HFFc6 (cell line): ENCODE measurements at regions not wholly inside any gene's neighbourhood (a gene's known extent, or its start where the extent isn't known, plus 50 kb on each side); places are given as distances from the start of the nearest gene placed in this dataset.

Experiments used
- DNase-seq: peaks from one replicate; pipeline ENCODE4 v3.0.0-alpha.2; 2018
- H3K27ac Mint-ChIP-seq: 2 replicates; pipeline ENCODE4 v1.8.0; 2020; ENCODE audit warnings: mild to moderate bottlenecking, mixed read lengths
- H3K27me3 Mint-ChIP-seq: 2 replicates; pipeline ENCODE4 v1.8.0; 2021; ENCODE audit warnings: mild to moderate bottlenecking, moderate library complexity, mixed read lengths; ENCODE audit not compliant: insufficient read depth
- H3K36me3 Mint-ChIP-seq: 2 replicates; pipeline ENCODE4 v1.8.0; 2021; ENCODE audit warnings: low read depth, mixed read lengths
- H3K4me1 Mint-ChIP-seq: 2 replicates; pipeline ENCODE4 v1.8.0; 2020; ENCODE audit warnings: low read depth, mixed read lengths
- H3K4me3 Mint-ChIP-seq: 2 replicates; pipeline ENCODE4 v1.8.0; 2020; ENCODE audit warnings: mild to moderate bottlenecking, moderate library complexity, mixed read lengths
- H3K9me3 Mint-ChIP-seq: 2 replicates; pipeline ENCODE4 v1.8.0; 2020; ENCODE audit warnings: mild to moderate bottlenecking, mixed read lengths
- TF ChIP-seq, protein P1 (sequence below): fragments of 200-600 bp; sonication (generic); IDR thresholded peaks from 2 replicates; pipeline ENCODE4 v1.5.0; 2021; ENCODE audit warnings: antibody characterized with exemption, mild to moderate bottlenecking

- H3K27ac Mint-ChIP-seq: no peak overlapping the region
- H3K4me3 Mint-ChIP-seq: no peak overlapping the region; the same call in 1 of the 2 replicates
- H3K27me3 Mint-ChIP-seq: peaks cover 2% of the 10 kb centered on the region; the same call in 1 of the 2 replicates
- no peaks in the 10 kb centered on the region for H3K36me3 Mint-ChIP-seq
- TF ChIP-seq, protein P1, sequence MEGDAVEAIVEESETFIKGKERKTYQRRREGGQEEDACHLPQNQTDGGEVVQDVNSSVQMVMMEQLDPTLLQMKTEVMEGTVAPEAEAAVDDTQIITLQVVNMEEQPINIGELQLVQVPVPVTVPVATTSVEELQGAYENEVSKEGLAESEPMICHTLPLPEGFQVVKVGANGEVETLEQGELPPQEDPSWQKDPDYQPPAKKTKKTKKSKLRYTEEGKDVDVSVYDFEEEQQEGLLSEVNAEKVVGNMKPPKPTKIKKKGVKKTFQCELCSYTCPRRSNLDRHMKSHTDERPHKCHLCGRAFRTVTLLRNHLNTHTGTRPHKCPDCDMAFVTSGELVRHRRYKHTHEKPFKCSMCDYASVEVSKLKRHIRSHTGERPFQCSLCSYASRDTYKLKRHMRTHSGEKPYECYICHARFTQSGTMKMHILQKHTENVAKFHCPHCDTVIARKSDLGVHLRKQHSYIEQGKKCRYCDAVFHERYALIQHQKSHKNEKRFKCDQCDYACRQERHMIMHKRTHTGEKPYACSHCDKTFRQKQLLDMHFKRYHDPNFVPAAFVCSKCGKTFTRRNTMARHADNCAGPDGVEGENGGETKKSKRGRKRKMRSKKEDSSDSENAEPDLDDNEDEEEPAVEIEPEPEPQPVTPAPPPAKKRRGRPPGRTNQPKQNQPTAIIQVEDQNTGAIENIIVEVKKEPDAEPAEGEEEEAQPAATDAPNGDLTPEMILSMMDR: no peak
- H3K9me3 Mint-ChIP-seq: no peaks in the 10 kb centered on the region
- H3K4me1 Mint-ChIP-seq: peaks cover 23% of the 10 kb centered on the region
- DNase-seq: no peak
Measured at GRCh38 chr4:181549576-181550188, 693.5 kb upstream of the TENM3 start.

DNA sequence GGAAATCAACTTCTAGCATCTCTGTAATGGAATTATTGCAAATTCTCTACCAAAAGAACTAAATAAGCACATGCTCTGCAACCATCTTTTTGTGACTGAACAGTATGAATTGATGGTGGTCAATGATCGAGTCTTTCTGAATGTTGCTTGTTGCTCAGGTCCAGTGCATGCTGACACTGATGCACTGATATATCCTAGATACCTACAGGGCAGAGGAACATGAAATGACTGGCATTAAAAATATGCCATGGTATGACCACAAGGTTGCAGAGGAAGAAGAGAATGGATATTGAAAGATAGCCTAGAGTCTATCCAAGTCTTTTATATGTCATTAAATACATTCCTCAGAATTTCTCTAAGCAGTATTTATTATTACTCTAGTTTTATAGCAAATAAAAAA, 692.8 kb upstream of the TENM3 start:
- H3K4me1 Mint-ChIP-seq: peaks cover 23% of the 10 kb centered on the region
- H3K9me3 Mint-ChIP-seq: no peaks in the 10 kb centered on the region
- TF ChIP-seq, protein P1: no peak
- H3K27me3 Mint-ChIP-seq: peaks cover 2% of the 10 kb centered on the region; the same call in 1 of the 2 replicates
- H3K36me3 Mint-ChIP-seq: no peaks in the 10 kb centered on the region
- H3K27ac Mint-ChIP-seq: no peak overlapping the region; the same call in 1 of the 2 replicates
- peak; percentile 50 for DNase-seq
- H3K4me3 Mint-ChIP-seq: no peak overlapping the region

DNA sequence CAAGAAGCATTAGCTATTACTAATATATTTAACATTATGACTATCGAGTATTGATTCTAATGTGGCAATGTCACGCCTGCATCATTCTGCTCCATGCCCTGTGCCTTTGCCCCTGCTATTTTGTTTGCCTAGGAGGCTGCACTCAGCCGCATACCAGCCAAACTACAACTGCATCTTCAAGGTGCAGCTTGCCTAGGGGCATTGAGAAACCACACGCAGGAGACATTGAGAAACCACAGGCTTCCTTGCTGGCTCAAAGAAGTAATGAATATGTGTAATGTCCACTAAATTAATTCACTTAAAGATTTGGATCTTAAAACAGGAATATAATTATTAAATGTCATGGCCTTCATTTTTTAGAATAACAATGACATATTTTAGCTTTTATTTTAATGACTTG, 683.6 kb upstream of the TENM3 start:
- no peak overlapping the region for H3K4me3 Mint-ChIP-seq
- H3K36me3 Mint-ChIP-seq: no peaks in the 10 kb centered on the region
- DNase-seq: no peak
- no peaks in the 10 kb centered on the region for H3K9me3 Mint-ChIP-seq
- H3K27me3 Mint-ChIP-seq: peaks cover 2% of the 10 kb centered on the region
- no peak overlapping the region for H3K27ac Mint-ChIP-seq
- TF ChIP-seq, protein P1: no peak
- peaks cover 4% of the 10 kb centered on the region; the same call in 1 of the 2 replicates for H3K4me1 Mint-ChIP-seq

GRCh38 chr4:181562399-181562798, 680.8 kb upstream of the TENM3 start:
- no peak for DNase-seq
- no peak overlapping the region for H3K4me3 Mint-ChIP-seq
- peaks cover 11% of the 10 kb centered on the region for H3K4me1 Mint-ChIP-seq
- no peaks in the 10 kb centered on the region for H3K9me3 Mint-ChIP-seq
- H3K27me3 Mint-ChIP-seq: peaks cover 2% of the 10 kb centered on the region
- TF ChIP-seq, protein P1: no peak
- H3K27ac Mint-ChIP-seq: no peak overlapping the region
- H3K36me3 Mint-ChIP-seq: no peaks in the 10 kb centered on the region

- Mint-ChIP-seq H3K27ac (no peak overlapping the region), H3K27me3 (peaks cover 2% of the 10 kb centered on the region), H3K4me1 (peaks cover 11% of the 10 kb centered on the region), H3K36me3 (no peaks in the 10 kb centered on the region), H3K4me3 (no peak overlapping the region), H3K9me3 (no peaks in the 10 kb centered on the region)
- TF ChIP-seq, protein P1: no peak
- DNase-seq: no peak
Measured at GRCh38 chr4:181564625-181565024, 678.6 kb upstream of the TENM3 start.
